ENCODE measurements at regions not wholly inside any gene's neighbourhood (a gene's known extent, or its start where the extent isn't known, plus 50 kb on each side); places are given as distances from the start of the nearest gene placed in this dataset.
A peak's percentile ranks its signal among the peaks of the same experiment; 100 is the strongest.

DNA sequence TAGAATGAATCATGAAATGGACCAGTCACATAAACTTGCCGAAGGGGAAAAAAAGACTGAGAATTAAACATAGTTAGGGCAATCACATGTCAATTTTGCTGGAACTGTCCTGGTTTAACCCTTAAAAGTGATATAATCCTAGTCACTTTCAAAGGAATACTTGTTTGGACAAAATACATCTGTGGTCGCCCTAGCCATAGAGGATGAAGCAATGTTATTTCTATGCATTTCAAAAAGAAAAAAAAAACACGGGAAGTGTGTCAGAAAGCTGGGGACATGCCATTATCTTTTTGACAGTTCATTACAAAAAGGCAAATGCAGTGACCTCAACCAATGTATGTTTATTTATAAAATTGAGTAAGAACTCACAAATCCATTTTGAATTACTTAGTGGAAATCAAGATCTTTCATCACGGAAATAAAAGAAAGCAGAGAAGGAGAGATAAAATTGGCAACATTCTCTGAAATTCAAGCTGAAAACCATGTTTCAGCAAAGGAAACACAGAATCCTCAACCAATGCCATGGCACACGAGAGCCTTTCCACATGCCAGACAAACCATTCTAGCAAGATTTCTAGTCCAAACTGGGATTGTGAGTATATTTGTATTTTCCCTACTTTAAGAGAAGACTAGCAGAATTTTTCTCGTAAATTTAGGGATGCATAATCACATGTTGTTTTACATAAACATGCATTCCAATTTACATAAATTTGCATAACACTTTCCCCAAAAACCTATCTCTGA, 854.3 kb upstream of the ACVR2A start:
- TF ChIP-seq, protein P1, sequence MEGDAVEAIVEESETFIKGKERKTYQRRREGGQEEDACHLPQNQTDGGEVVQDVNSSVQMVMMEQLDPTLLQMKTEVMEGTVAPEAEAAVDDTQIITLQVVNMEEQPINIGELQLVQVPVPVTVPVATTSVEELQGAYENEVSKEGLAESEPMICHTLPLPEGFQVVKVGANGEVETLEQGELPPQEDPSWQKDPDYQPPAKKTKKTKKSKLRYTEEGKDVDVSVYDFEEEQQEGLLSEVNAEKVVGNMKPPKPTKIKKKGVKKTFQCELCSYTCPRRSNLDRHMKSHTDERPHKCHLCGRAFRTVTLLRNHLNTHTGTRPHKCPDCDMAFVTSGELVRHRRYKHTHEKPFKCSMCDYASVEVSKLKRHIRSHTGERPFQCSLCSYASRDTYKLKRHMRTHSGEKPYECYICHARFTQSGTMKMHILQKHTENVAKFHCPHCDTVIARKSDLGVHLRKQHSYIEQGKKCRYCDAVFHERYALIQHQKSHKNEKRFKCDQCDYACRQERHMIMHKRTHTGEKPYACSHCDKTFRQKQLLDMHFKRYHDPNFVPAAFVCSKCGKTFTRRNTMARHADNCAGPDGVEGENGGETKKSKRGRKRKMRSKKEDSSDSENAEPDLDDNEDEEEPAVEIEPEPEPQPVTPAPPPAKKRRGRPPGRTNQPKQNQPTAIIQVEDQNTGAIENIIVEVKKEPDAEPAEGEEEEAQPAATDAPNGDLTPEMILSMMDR (conservative IDR thresholded peaks at IDR 0.05; ENCODE audit: low read depth, low read length): no peak
- H3K4me3 ChIP-seq (ENCODE audit: low read depth, low read length): no peak overlapping the region
- DNase-seq (ENCODE audit: low read depth): no peak

DNA sequence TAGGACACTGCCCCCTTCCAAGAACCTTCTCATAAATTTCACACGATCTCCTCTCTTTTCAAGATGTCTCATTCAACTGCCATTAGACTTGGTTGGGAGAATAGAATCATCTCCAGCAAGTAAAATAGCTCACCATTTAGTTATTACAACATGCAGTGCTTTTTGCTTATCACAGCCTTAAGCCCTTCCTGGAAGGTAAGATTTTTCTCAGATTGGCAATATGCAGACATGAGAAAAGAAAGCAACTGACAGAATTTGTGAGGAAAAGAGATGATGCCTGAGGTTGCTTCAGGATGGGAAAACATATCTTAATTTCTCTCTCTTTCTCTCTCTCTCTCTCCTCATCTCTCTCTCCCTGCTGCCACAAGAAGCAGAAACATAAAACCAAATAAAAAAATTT, 855.1 kb upstream of the ACVR2A start:
- H3K4me3 ChIP-seq (ENCODE audit: low read depth, low read length): no peak overlapping the region
- TF ChIP-seq, protein P1 (conservative IDR thresholded peaks at IDR 0.05; ENCODE audit: low read depth, low read length): no peak
- no peak for DNase-seq (ENCODE audit: low read depth)

DNA sequence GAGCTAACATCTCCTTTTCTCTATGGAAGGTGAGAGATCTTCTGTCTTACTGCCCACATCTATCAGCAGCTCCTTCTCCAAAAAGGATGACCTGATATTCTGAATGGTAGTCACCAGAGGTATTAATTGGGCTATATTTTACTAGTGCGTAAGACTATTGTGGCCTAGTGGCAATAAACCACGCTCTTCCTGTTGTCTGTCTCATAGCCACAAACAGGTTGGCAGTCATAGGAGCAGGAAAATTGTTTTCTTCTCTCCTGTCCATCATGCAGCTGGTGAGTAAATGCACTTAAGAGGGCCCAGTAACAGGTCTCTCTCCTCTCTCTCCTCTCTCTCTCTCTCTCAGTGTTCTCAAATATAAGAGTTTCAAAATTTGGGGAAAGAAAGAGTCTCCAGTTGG, 856.8 kb upstream of the ACVR2A start:
- TF ChIP-seq, protein P1 (conservative IDR thresholded peaks at IDR 0.05; ENCODE audit: low read depth, low read length): no peak
- DNase-seq (ENCODE audit: low read depth): no peak
- no peak overlapping the region for H3K4me3 ChIP-seq (ENCODE audit: low read depth, low read length)

DNA sequence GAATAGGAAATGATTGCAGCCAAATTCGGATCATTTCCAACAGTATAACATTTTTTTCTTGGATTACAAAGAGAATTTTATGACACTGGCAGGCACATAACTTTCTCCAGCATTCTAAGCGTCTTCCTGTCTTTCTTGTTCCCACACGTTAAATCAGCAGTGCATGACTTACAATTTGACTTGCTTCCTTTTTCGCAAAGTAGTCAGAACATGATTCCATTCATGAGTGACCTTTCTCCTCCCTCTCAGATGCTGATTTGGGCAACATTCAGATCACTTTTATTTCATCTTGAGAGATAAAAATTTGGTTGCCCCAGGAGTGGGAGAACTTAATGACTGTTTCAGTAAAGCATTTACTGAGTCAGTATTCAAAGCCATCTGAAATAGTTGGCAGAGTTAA, 858.7 kb upstream of the ACVR2A start:
- H3K4me3 ChIP-seq (ENCODE audit: low read depth, low read length): no peak overlapping the region
- TF ChIP-seq, protein P1 (conservative IDR thresholded peaks at IDR 0.05; ENCODE audit: low read depth, low read length): no peak

DNA sequence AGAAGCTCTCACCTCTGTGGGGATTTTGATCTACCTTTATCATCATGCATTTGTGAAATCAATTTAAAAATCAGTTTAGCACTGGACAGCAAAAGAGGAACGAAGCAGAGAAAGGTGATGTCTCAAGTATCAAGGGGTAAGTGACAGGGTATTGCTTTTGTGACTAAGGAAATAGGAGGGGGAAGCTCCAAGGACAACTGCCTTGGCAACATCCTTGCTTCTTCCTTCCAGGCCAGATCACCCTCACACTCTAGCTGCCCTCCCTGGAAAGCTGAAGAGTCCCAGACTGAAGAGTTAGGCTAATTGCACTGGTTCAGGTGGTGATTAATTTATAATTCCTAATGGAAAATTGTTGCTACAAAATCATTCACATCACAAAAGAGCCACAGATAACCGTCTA, 859.1 kb upstream of the ACVR2A start:
- TF ChIP-seq, protein P1 (conservative IDR thresholded peaks at IDR 0.05; ENCODE audit: low read depth, low read length): no peak
- no peak overlapping the region for H3K4me3 ChIP-seq (ENCODE audit: low read depth, low read length)
- no peak for DNase-seq (ENCODE audit: low read depth)

More for the DNA sequence above, 858.7 kb upstream of the ACVR2A start:
- DNase-seq (ENCODE audit: low read depth): peak; percentile 25

DNA sequence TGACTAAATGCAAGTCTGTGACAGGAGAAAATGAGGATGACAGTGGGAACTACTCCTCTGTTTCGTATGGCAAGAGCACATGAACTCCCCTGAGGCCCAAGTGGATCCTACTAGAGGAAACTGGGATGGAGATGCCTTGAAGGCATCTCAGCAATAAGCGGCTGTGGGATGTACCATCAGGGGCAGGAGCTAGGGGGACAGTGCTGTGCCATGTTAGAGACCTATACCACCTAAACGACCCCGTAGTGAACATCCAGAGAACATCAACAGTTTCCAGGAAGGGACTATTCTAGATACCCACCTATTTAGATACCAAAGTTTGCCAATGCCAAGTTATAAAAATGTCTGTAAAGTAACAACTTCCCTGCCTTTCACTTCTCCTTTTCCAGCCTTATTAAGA, 860.8 kb upstream of the ACVR2A start:
- H3K4me3 ChIP-seq (ENCODE audit: low read depth, low read length): no peak overlapping the region
- TF ChIP-seq, protein P1 (conservative IDR thresholded peaks at IDR 0.05; ENCODE audit: low read depth, low read length): no peak
- DNase-seq (ENCODE audit: low read depth): no peak

DNA sequence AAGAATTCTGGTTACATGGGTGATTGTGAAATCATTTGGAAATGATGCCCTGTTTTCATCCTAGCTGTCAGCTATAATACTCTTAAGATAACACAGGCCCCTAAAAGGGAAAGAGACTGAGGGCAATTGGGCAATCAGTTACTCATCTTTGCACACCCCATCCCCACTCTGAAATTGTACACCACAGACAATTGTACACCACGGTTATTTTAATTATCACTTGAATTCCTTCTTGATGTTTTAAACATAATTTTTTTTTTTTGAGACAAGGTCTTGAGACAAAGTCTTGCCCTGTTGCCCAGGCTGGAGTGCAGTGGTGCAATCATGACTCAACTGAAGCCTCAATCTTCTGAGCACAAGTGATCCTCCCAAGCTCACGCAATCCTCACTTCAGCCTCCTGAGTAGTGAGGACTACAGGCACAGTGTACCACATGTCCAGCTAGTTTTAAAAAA, 862.4 kb upstream of the ACVR2A start:
- TF ChIP-seq, protein P1 (conservative IDR thresholded peaks at IDR 0.05; ENCODE audit: low read depth, low read length): no peak
- DNase-seq (ENCODE audit: low read depth): peak; percentile 47
- H3K4me3 ChIP-seq (ENCODE audit: low read depth, low read length): no peak overlapping the region
